GM23338 (cell line): ENCODE measurements at regions not wholly inside any gene's neighbourhood (a gene's known extent, or its start where the extent isn't known, plus 50 kb on each side); places are given as distances from the start of the nearest gene placed in this dataset.

Experiments
- ATAC-seq: fragments of 200-7000 bp; cut with Tn5 transposase; 3 replicates; pipeline ENCODE4 v1.9.1; 2020
- DNase-seq: peaks from one replicate; pipeline ENCODE4 v3.0.0-alpha.2; 2015; ENCODE audit warnings: low spot score
- H2AFZ ChIP-seq: fragments of 200-600 bp; sonication (generic); 2 replicates; pipeline ENCODE4 v1.8.0; 2016; ENCODE audit warnings: antibody characterized with exemption, mild to moderate bottlenecking, moderate library complexity
- H3F3A ChIP-seq: fragments of 200-600 bp; sonication (generic); replicated peaks from 2 replicates; pipeline ENCODE4 v1.8.0; 2017; ENCODE audit warnings: antibody characterized with exemption, mixed run types, low read depth
- H3K27ac ChIP-seq: fragments of 200-600 bp; sonication (generic); 2 replicates; pipeline ENCODE4 v1.6.1; 2016; ENCODE audit warnings: low read depth
- H3K27me3 ChIP-seq: fragments of 200-600 bp; sonication (generic); 2 replicates; pipeline ENCODE4 v1.8.0; 2016; ENCODE audit warnings: mild to moderate bottlenecking, mixed run types, moderate library complexity; ENCODE audit not compliant: insufficient read depth
- H3K36me3 ChIP-seq: fragments of 200-600 bp; sonication (generic); 2 replicates; pipeline ENCODE4 v1.8.0; 2016; ENCODE audit warnings: mild to moderate bottlenecking; ENCODE audit not compliant: insufficient read depth
- H3K4me1 ChIP-seq: fragments of 200-600 bp; sonication (generic); 2 replicates; pipeline ENCODE4 v1.8.0; 2016; ENCODE audit warnings: mild to moderate bottlenecking, moderate library complexity; ENCODE audit not compliant: insufficient read depth
- H3K4me2 ChIP-seq: fragments of 200-600 bp; sonication (generic); 2 replicates; pipeline ENCODE4 v1.7.1; 2017; ENCODE audit warnings: mixed run types
- H3K4me3 ChIP-seq: fragments of 200-600 bp; sonication (generic); 2 replicates; pipeline ENCODE4 v1.6.1; 2016; ENCODE audit warnings: mixed run types
- H3K79me2 ChIP-seq: fragments of 200-600 bp; sonication (generic); replicated peaks from 2 replicates; pipeline ENCODE4 v1.8.0; 2017; ENCODE audit warnings: mild to moderate bottlenecking; ENCODE audit not compliant: insufficient read depth
- H3K9me2 ChIP-seq: fragments of 200-600 bp; sonication (generic); 2 replicates; pipeline ENCODE4 v1.8.0; 2017; ENCODE audit not compliant: insufficient read depth
- H4K20me1 ChIP-seq: fragments of 200-600 bp; sonication (generic); replicated peaks from 2 replicates; pipeline ENCODE4 v1.8.0; 2017; ENCODE audit warnings: mild to moderate bottlenecking; ENCODE audit not compliant: insufficient read depth
- H3K27ac Mint-ChIP-seq: 2 replicates; pipeline ENCODE4 v1.8.0; 2020; ENCODE audit warnings: inconsistent platforms, mild to moderate bottlenecking, moderate library complexity, mixed read lengths
- H3K27me3 Mint-ChIP-seq: 3 replicates; pipeline ENCODE4 v1.8.0; 2022; ENCODE audit warnings: low read depth, mild to moderate bottlenecking, moderate library complexity, mixed read lengths, inconsistent platforms; ENCODE audit not compliant: insufficient read depth, poor library complexity
- H3K36me3 Mint-ChIP-seq: 3 replicates; pipeline ENCODE4 v1.8.0; 2021; ENCODE audit warnings: low read depth, mild to moderate bottlenecking, inconsistent platforms, moderate library complexity, mixed read lengths
- H3K4me1 Mint-ChIP-seq: 3 replicates; pipeline ENCODE4 v1.8.0; 2020; ENCODE audit warnings: mild to moderate bottlenecking, inconsistent platforms, mixed read lengths
- H3K4me3 Mint-ChIP-seq: 3 replicates; pipeline ENCODE4 v1.8.0; 2021; ENCODE audit warnings: moderate library complexity, mild to moderate bottlenecking, inconsistent platforms, mixed read lengths
- H3K9me3 Mint-ChIP-seq: 3 replicates; pipeline ENCODE4 v1.8.0; 2020; ENCODE audit warnings: moderate library complexity, mild to moderate bottlenecking, inconsistent platforms, mixed read lengths
- CREB1 ChIP-seq: fragments of 250-450 bp; sonication (Bioruptor Pico); IDR thresholded peaks from 2 replicates; pipeline ENCODE4 v1.5.0; 2020; ENCODE audit warnings: low read depth, mild to moderate bottlenecking, moderate library complexity
- ETS1 ChIP-seq: IDR thresholded peaks from 2 replicates; pipeline ENCODE4 v1.6.1; 2016; ENCODE audit warnings: antibody characterized with exemption
- EZH2 ChIP-seq: fragments of 200-600 bp; sonication (generic); IDR thresholded peaks from one replicate; pipeline ENCODE4 v1.8.0; 2017; ENCODE audit warnings: antibody characterized with exemption, mild to moderate bottlenecking, low read depth; ENCODE audit not compliant: unreplicated experiment
- EZH2phosphoT487 ChIP-seq: fragments of 200-600 bp; sonication (generic); IDR thresholded peaks from one replicate; pipeline ENCODE4 v1.8.1; 2018; ENCODE audit warnings: antibody characterized with exemption; ENCODE audit not compliant: unreplicated experiment
- JUNB ChIP-seq: IDR thresholded peaks from one replicate; pipeline ENCODE4 v1.6.1; 2016; ENCODE audit warnings: antibody characterized with exemption; ENCODE audit not compliant: unreplicated experiment
- NANOG ChIP-seq: IDR thresholded peaks from 2 replicates; pipeline ENCODE4 v1.6.1; 2016; ENCODE audit warnings: antibody characterized with exemption, borderline replicate concordance
- POLR2AphosphoS5 ChIP-seq: IDR thresholded peaks from 2 replicates; pipeline ENCODE4 v1.6.1; 2016; ENCODE audit warnings: antibody characterized with exemption, low read depth
- REST ChIP-seq: IDR thresholded peaks from one replicate; pipeline ENCODE4 v1.6.1; 2018; ENCODE audit warnings: antibody characterized with exemption; ENCODE audit not compliant: unreplicated experiment
- STAT1 ChIP-seq: IDR thresholded peaks from one replicate; pipeline ENCODE4 v1.6.1; 2016; ENCODE audit warnings: antibody characterized with exemption; ENCODE audit not compliant: unreplicated experiment
- ZNF114 ChIP-seq: fragments of 250-450 bp; sonication (Bioruptor Pico); IDR thresholded peaks from 2 replicates; pipeline ENCODE4 v1.5.0; 2020; ENCODE audit warnings: mild to moderate bottlenecking, moderate library complexity

GRCh38 chr9:80948876-80949275 is 740.5 kb downstream of the TLE1 start:
- DNase-seq = no peak
- Histone ChIP-seq H4K20me1 (no peaks in the 10 kb centered on the region), H3K79me2 (no peaks in the 10 kb centered on the region), H3K9me2 (no peaks in the 10 kb centered on the region), H3K27me3 (no peaks in the 10 kb centered on the region), H2AFZ (no peak overlapping the region), H3K4me3 (no peak overlapping the region), H3K27ac (no peak overlapping the region), H3K4me2 (no peak overlapping the region), H3F3A (no peaks in the 10 kb centered on the region), H3K4me1 (peaks cover 6% of the 10 kb centered on the region), H3K36me3 (no peaks in the 10 kb centered on the region)
- Mint-ChIP-seq H3K27me3 (no peaks in the 10 kb centered on the region), H3K9me3 (no peaks in the 10 kb centered on the region), H3K4me1 (peaks cover 6% of the 10 kb centered on the region; the same call in 2 of the 3 replicates), H3K4me3 (no peak overlapping the region), H3K36me3 (no peaks in the 10 kb centered on the region; the same call in 2 of the 3 replicates), H3K27ac (no peak overlapping the region)
- ATAC-seq = no peak
- no peak for TF ChIP-seq REST

- Histone ChIP-seq H4K20me1 (no peaks in the 10 kb centered on the region), H3K4me1 (peaks cover 6% of the 10 kb centered on the region), H3K4me3 (no peak overlapping the region), H2AFZ (peak overlapping the region; percentile 6; the same call in 1 of the 2 replicates), H3F3A (no peaks in the 10 kb centered on the region), H3K9me2 (no peaks in the 10 kb centered on the region), H3K27ac (no peak overlapping the region), H3K27me3 (no peaks in the 10 kb centered on the region), H3K79me2 (no peaks in the 10 kb centered on the region), H3K4me2 (no peak overlapping the region), H3K36me3 (no peaks in the 10 kb centered on the region)
- Mint-ChIP-seq H3K27me3 (no peaks in the 10 kb centered on the region), H3K9me3 (peaks cover 6% of the 10 kb centered on the region; the same call in 2 of the 3 replicates), H3K27ac (no peak overlapping the region), H3K4me3 (no peak overlapping the region), H3K4me1 (peaks cover 6% of the 10 kb centered on the region; the same call in 2 of the 3 replicates), H3K36me3 (no peaks in the 10 kb centered on the region; the same call in 2 of the 3 replicates)
- DNase-seq = peak; percentile 4
- no peak for ATAC-seq
- TF ChIP-seq EZH2 = no peak
- TF ChIP-seq ETS1 = no peak
- TF ChIP-seq NANOG = no peak
- TF ChIP-seq JUNB = no peak
- TF ChIP-seq ZNF114 (CRISPR knock-in tag) = no peak
- TF ChIP-seq REST = no peak
- TF ChIP-seq POLR2AphosphoS5 = no peak
- TF ChIP-seq EZH2phosphoT487 = no peak
- no peak for TF ChIP-seq STAT1
- TF ChIP-seq CREB1 (CRISPR knock-in tag) = no peak
Observed at GRCh38 chr9:80948066-80948465, 741.3 kb downstream of the TLE1 start.
